NAMALWA (cell line): ENCODE measurements at regions not wholly inside any gene's neighbourhood (a gene's known extent, or its start where the extent isn't known, plus 50 kb on each side); places are given as distances from the start of the nearest gene placed in this dataset.

Source experiments
- DNase-seq: peaks from one replicate; pipeline ENCODE4 v3.0.0-alpha.2; 2015; ENCODE audit warnings: low spot score

- no peak for DNase-seq
Observed at GRCh38 chr7:120091807-120092206, 181.2 kb upstream of the KCND2 start.

GRCh38 chr7:120097020-120097419, 176.0 kb upstream of the KCND2 start:
- DNase-seq: no peak

GRCh38 chr7:120097774-120098173, 175.2 kb upstream of the KCND2 start:
- no peak for DNase-seq

- no peak for DNase-seq
Observed at GRCh38 chr7:120108376-120108775, 164.6 kb upstream of the KCND2 start.

- DNase-seq: no peak
Observed at GRCh38 chr7:120110169-120110568, 162.8 kb upstream of the KCND2 start.

- no peak for DNase-seq
Observed at GRCh38 chr7:120114626-120115025, 158.3 kb upstream of the KCND2 start.

- DNase-seq: no peak
Observed at GRCh38 chr7:120123528-120123927, 149.4 kb upstream of the KCND2 start.

- no peak for DNase-seq
Observed at GRCh38 chr7:120131096-120131839, 141.7 kb upstream of the KCND2 start.

GRCh38 chr7:120138497-120138896, 134.5 kb upstream of the KCND2 start:
- no peak for DNase-seq

- DNase-seq: no peak
Observed at GRCh38 chr7:120156476-120156875, 116.5 kb upstream of the KCND2 start.

GRCh38 chr7:120160166-120160565, 112.8 kb upstream of the KCND2 start:
- DNase-seq: no peak

GRCh38 chr7:120163449-120163848, 109.5 kb upstream of the KCND2 start:
- no peak for DNase-seq

GRCh38 chr7:120165227-120165626, 107.7 kb upstream of the KCND2 start:
- DNase-seq: no peak

GRCh38 chr7:120168066-120168465, 104.9 kb upstream of the KCND2 start:
- DNase-seq: no peak

GRCh38 chr7:120169996-120170783, 102.8 kb upstream of the KCND2 start:
- no peak for DNase-seq

GRCh38 chr7:120170834-120171233, 102.1 kb upstream of the KCND2 start:
- DNase-seq: no peak

- no peak for DNase-seq
Observed at GRCh38 chr7:120171406-120171805, 101.6 kb upstream of the KCND2 start.

GRCh38 chr7:120180221-120180620, 92.8 kb upstream of the KCND2 start:
- no peak for DNase-seq

- no peak for DNase-seq
Observed at GRCh38 chr7:120181499-120181898, 91.5 kb upstream of the KCND2 start.

- DNase-seq: no peak
Observed at GRCh38 chr7:120184866-120185265, 88.1 kb upstream of the KCND2 start.

- no peak for DNase-seq
Observed at GRCh38 chr7:120185940-120186682, 86.9 kb upstream of the KCND2 start.

GRCh38 chr7:120186688-120187087, 86.3 kb upstream of the KCND2 start:
- no peak for DNase-seq

GRCh38 chr7:120189623-120190022, 83.4 kb upstream of the KCND2 start:
- no peak for DNase-seq
